BJ (cell line): ENCODE measurements at regions not wholly inside any gene's neighbourhood (a gene's known extent, or its start where the extent isn't known, plus 50 kb on each side); places are given as distances from the start of the nearest gene placed in this dataset.

Source experiments
- CTCF ChIA-PET: fragments of 350-600 bp; formaldehyde crosslinking; extraction: SDS; loops from one replicate; lab custom pipeline; 2021; ENCODE audit warnings: antibody characterized with exemption, inconsistent platforms; lab: Yijun Ruan, JAX
- POLR2A ChIA-PET: fragments of 300-600 bp; sonication (Branson Sonifier 250); formaldehyde crosslinking; extraction: SDS; loops from one replicate; lab custom pipeline; 2021; ENCODE audit warnings: antibody characterized with exemption; lab: Charles Lee
- DNase-seq: peaks from one replicate; pipeline ENCODE4 v3.0.0-alpha.2; 2011; ENCODE audit warnings: low read depth
- H3K27me3 ChIP-seq: 2 replicates; pipeline ENCODE4 v1.6.0; 2011; ENCODE audit warnings: low read length; ENCODE audit not compliant: control insufficient read depth, insufficient read depth
- H3K36me3 ChIP-seq: 2 replicates; pipeline ENCODE4 v1.5.1; 2011; ENCODE audit warnings: low read length; ENCODE audit not compliant: control insufficient read depth, insufficient read depth
- H3K4me3 ChIP-seq: 2 replicates; pipeline ENCODE4 v1.5.1; 2011; ENCODE audit warnings: low read depth, mild to moderate bottlenecking, control low read depth, low read length
- TF ChIP-seq, protein P1 (sequence below): IDR thresholded peaks from 2 replicates; pipeline ENCODE4 v1.5.1; 2011; ENCODE audit warnings: low read depth, mild to moderate bottlenecking, control low read depth, inconsistent platforms, low read length, moderate library complexity; ENCODE audit not compliant: insufficient read depth

DNA sequence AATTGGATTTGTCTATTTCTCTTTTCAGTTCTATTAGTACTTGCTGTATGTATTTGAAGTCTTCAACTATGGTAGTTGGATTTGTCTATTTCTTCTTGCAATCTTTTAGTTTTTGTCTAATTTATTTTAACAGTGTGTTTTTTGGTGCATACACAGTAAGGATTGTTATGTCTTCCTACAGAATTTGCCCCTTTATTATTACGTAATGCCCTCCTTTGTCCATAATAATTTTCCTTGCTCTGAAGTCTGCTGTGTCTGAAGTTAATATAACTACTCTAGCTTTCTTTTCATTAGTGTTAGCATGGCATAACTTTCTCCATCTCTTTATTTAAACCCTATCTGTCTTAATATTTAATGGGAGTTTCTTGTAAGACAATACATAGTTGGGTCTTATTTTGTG is 105.1 kb upstream of the STT3B start:
- Histone ChIP-seq H3K36me3 (no peaks in the 10 kb centered on the region), H3K4me3 (no peak overlapping the region), H3K27me3 (no peaks in the 10 kb centered on the region)
- ChIA-PET CTCF (no interaction called here), POLR2A (no interaction called here)
- DNase-seq = no peak
- TF ChIP-seq, protein P1, sequence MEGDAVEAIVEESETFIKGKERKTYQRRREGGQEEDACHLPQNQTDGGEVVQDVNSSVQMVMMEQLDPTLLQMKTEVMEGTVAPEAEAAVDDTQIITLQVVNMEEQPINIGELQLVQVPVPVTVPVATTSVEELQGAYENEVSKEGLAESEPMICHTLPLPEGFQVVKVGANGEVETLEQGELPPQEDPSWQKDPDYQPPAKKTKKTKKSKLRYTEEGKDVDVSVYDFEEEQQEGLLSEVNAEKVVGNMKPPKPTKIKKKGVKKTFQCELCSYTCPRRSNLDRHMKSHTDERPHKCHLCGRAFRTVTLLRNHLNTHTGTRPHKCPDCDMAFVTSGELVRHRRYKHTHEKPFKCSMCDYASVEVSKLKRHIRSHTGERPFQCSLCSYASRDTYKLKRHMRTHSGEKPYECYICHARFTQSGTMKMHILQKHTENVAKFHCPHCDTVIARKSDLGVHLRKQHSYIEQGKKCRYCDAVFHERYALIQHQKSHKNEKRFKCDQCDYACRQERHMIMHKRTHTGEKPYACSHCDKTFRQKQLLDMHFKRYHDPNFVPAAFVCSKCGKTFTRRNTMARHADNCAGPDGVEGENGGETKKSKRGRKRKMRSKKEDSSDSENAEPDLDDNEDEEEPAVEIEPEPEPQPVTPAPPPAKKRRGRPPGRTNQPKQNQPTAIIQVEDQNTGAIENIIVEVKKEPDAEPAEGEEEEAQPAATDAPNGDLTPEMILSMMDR = no peak

DNA sequence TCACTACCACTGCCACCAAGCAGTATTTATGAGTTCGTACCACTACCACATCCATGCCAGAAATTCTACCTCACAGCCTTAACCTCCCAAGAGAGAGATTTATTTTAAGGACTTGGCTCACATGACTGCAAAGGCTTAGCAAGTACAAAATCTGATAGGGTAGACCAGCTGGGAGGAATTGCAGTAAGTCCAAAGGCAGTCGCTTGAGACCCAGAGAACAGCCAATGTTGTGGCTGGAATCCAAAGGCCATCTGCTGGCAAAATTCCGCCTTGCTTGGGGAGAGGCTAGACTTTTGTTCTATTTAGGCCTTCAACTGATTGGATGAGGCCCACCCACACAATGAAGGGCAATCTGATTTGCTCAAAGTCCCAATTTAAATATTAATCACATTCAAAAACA is 101.4 kb upstream of the STT3B start:
- H3K4me3 ChIP-seq = no peak overlapping the region
- POLR2A ChIA-PET = no interaction called here
- CTCF ChIA-PET = no interaction called here
- TF ChIP-seq, protein P1 = no peak
- no peak for DNase-seq
- no peaks in the 10 kb centered on the region for H3K36me3 ChIP-seq
- no peaks in the 10 kb centered on the region for H3K27me3 ChIP-seq

DNA sequence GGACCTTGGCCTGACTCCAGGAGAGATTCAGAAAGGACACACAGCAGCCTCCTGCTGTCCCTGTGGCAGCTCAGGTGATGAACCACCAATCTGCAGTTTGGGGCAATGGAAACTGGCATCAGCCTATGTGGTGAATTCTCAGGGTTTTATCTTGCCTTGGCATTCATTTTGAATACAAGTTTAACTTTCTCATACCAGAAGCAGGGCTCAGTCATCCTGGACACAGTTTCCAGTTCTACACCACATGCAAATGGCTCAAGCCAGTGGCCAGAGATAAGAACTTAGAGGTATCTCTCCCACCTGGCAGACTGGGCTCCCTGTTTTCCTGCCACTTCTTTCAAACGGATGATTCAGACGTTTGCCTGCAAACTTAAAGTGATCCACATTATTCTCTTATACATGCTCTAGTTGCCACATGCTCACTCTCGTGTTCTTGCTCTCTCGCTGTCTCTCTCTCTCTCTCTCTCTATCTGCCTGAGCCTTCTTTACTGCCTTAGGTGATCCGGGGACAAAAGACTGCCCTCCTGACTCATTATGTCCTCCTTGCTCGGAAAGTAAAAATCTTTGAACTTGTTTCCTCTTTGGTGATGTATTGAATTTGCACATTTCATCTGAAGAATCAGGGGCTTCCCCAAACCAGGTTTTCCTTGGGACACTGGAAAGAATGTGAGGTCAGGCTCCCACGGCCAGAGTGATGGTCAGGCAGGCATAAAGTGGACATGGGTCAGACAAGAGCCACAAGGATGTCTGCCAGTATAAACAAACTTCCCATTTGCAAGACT is 99.6 kb upstream of the STT3B start:
- Histone ChIP-seq H3K27me3 (no peaks in the 10 kb centered on the region), H3K4me3 (no peak overlapping the region), H3K36me3 (no peaks in the 10 kb centered on the region)
- ChIA-PET POLR2A (no interaction called here), CTCF (no interaction called here)
- DNase-seq = no peak
- TF ChIP-seq, protein P1 = no peak

DNA sequence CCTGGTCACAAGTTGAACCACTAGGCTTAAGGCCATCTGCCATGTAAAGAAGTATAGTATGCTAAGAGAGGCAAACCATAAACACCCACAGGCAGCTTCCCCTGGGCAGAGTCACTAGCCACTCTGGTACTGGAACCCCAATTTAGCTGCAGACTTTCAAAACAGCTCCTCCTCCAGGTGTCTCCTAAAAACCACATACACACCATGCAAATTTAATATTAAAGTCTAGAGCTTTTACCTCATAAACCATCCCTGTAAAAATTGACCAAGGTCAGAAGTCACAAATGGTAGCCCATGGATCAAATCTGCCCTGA is 99.1 kb upstream of the STT3B start:
- no peaks in the 10 kb centered on the region for H3K36me3 ChIP-seq
- ChIA-PET CTCF (no interaction called here), POLR2A (no interaction called here)
- H3K27me3 ChIP-seq = no peaks in the 10 kb centered on the region
- DNase-seq = no peak
- no peak overlapping the region for H3K4me3 ChIP-seq
- TF ChIP-seq, protein P1 = no peak

DNA sequence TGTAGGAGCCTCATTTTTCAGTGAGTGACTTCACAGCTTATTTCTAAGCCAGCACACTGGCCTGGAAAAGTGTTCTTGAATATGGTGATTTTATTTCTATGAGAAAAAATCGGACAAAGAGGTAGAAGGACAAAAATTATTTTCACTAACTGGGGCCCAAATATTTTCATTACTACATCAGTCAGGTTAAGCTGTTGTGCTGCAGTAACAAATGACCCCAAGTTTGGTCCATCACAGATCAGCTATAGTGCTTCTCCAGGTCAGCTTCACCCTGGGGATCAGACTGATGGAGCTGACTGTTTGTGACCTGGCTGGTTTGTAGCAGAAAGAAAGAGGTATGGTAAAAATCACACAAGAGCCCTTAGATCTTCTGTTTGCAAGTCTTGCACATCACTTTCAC is 97.9 kb upstream of the STT3B start:
- DNase-seq = no peak
- ChIA-PET CTCF (no interaction called here), POLR2A (no interaction called here)
- Histone ChIP-seq H3K36me3 (no peaks in the 10 kb centered on the region), H3K27me3 (no peaks in the 10 kb centered on the region), H3K4me3 (no peak overlapping the region)
- TF ChIP-seq, protein P1 = no peak
